ACHN (cell line): ENCODE measurements at regions not wholly inside any gene's neighbourhood (a gene's known extent, or its start where the extent isn't known, plus 50 kb on each side); places are given as distances from the start of the nearest gene placed in this dataset.
"Not testable (repeated sequence)": the region's sequence is repeated elsewhere in the genome, so short reads cannot be mapped to it uniquely, and the experiment has no call there.

Experiments used
- DNase-seq: peaks from one replicate; pipeline ENCODE4 v3.0.0-alpha.2; 2015
- in situ Hi-C: cut with HindIII; loops from 2 replicates; pipeline ENCODE4 v1.10.0; 2017; ENCODE audit warnings: low sequenced_read_pairs, low pct_ligation_motif_present, low pct_unique_long_range_greater_than_20kb

- DNase-seq, result no peak
- in situ Hi-C loops, result no loop called here
Observed at GRCh38 chr16:8109510-8110369, 480.6 kb downstream of the TMEM114 start.

GRCh38 chr16:8108991-8109509 is 481.3 kb downstream of the TMEM114 start:
- in situ Hi-C loops, result no loop called here
- no peak for DNase-seq

GRCh38 chr16:8107296-8107695 is 483.0 kb downstream of the TMEM114 start:
- in situ Hi-C loops, result no loop called here
- DNase-seq, result no peak

- no peak for DNase-seq
- in situ Hi-C loops, result no loop called here
Observed at GRCh38 chr16:8103649-8104289, 486.5 kb downstream of the TMEM114 start.

- no peak for DNase-seq
- in situ Hi-C loops, result no loop called here
Observed at GRCh38 chr16:8099586-8099985, 490.7 kb downstream of the TMEM114 start.

- in situ Hi-C loops, result no loop called here
- no peak for DNase-seq
Observed at GRCh38 chr16:8098947-8099512, 491.3 kb downstream of the TMEM114 start.

GRCh38 chr16:8096211-8096610 is 494.1 kb downstream of the TMEM114 start:
- in situ Hi-C loops, result no loop called here

GRCh38 chr16:8094696-8095095 is 495.6 kb downstream of the TMEM114 start:
- in situ Hi-C loops, result no loop called here
- no peak for DNase-seq

More at GRCh38 chr16:8096211-8096610, 494.1 kb downstream of the TMEM114 start:
- no peak for DNase-seq

GRCh38 chr16:8088820-8089338 is 501.4 kb downstream of the TMEM114 start:
- in situ Hi-C loops, result no loop called here
- DNase-seq, result no peak

GRCh38 chr16:8087597-8088289 is 502.6 kb downstream of the TMEM114 start:
- in situ Hi-C loops, result no loop called here
- no peak for DNase-seq

GRCh38 chr16:8087146-8087545 is 503.2 kb downstream of the TMEM114 start:
- in situ Hi-C loops, result no loop called here
- no peak for DNase-seq

- in situ Hi-C loops, result no loop called here
- no peak for DNase-seq
Observed at GRCh38 chr16:8084882-8085281, 505.4 kb downstream of the TMEM114 start.

GRCh38 chr16:8084302-8084701 is 506.0 kb downstream of the TMEM114 start:
- no peak for DNase-seq
- in situ Hi-C loops, result no loop called here

- in situ Hi-C loops, result no loop called here
- DNase-seq, result no peak
Observed at GRCh38 chr16:8083560-8083959, 506.8 kb downstream of the TMEM114 start.

GRCh38 chr16:8080817-8081216 is 509.5 kb downstream of the TMEM114 start:
- no peak for DNase-seq
- in situ Hi-C loops, result no loop called here

GRCh38 chr16:8075271-8075670 is 515.0 kb downstream of the TMEM114 start:
- in situ Hi-C loops, result no loop called here
- DNase-seq, result no peak

- DNase-seq, result no peak
- in situ Hi-C loops, result no loop called here
Observed at GRCh38 chr16:8070506-8070905, 519.8 kb downstream of the TMEM114 start.

GRCh38 chr16:8068225-8068624 is 522.1 kb downstream of the TMEM114 start:
- in situ Hi-C loops, DNase-seq: not testable (repeated sequence)

GRCh38 chr16:8063159-8063558 is 527.2 kb downstream of the TMEM114 start:
- in situ Hi-C loops, result no loop called here
- no peak for DNase-seq
